TTC549 (cell line): ENCODE measurements at regions not wholly inside any gene's neighbourhood (a gene's known extent, or its start where the extent isn't known, plus 50 kb on each side); places are given as distances from the start of the nearest gene placed in this dataset.
"Not testable (repeated sequence)": the region's sequence is repeated elsewhere in the genome, so short reads cannot be mapped to it uniquely, and the experiment has no call there.

Experiments used
- FAIRE-seq: peaks from 2 replicates; lab custom pipeline; 2012; peaks lifted over from hg19 to GRCh38; lab: Jason Lieb, UNC

GRCh38 chr5:57884346-57885102, 401.9 kb upstream of the ACTBL2 start:
- no peak for FAIRE-seq

GRCh38 chr5:57880216-57880615, 397.6 kb upstream of the ACTBL2 start:
- FAIRE-seq = no peak

GRCh38 chr5:57878301-57878722, 395.7 kb upstream of the ACTBL2 start:
- no peak for FAIRE-seq

GRCh38 chr5:57871496-57871895, 388.9 kb upstream of the ACTBL2 start:
- no peak for FAIRE-seq

GRCh38 chr5:57870267-57870666, 387.7 kb upstream of the ACTBL2 start:
- not testable (repeated sequence) for FAIRE-seq

GRCh38 chr5:57863661-57864060, 381.1 kb upstream of the ACTBL2 start:
- no peak for FAIRE-seq

GRCh38 chr5:57862942-57863341, 380.3 kb upstream of the ACTBL2 start:
- no peak for FAIRE-seq

- no peak for FAIRE-seq
Observed at GRCh38 chr5:57862471-57862911, 379.9 kb upstream of the ACTBL2 start.

GRCh38 chr5:57859626-57860025, 377.0 kb upstream of the ACTBL2 start:
- FAIRE-seq = no peak

- FAIRE-seq = no peak
Observed at GRCh38 chr5:57858905-57859304, 376.3 kb upstream of the ACTBL2 start.

- no peak for FAIRE-seq
Observed at GRCh38 chr5:57857696-57858095, 375.1 kb upstream of the ACTBL2 start.

- FAIRE-seq = no peak
Observed at GRCh38 chr5:57855831-57856230, 373.2 kb upstream of the ACTBL2 start.

- FAIRE-seq = no peak
Observed at GRCh38 chr5:57853929-57854697, 371.5 kb upstream of the ACTBL2 start.

- no peak for FAIRE-seq
Observed at GRCh38 chr5:57850109-57850508, 367.5 kb upstream of the ACTBL2 start.

- no peak for FAIRE-seq
Observed at GRCh38 chr5:57845025-57845424, 362.4 kb upstream of the ACTBL2 start.

GRCh38 chr5:57844410-57844809, 361.8 kb upstream of the ACTBL2 start:
- FAIRE-seq = no peak

- FAIRE-seq = no peak
Observed at GRCh38 chr5:57843059-57843367, 360.4 kb upstream of the ACTBL2 start.

GRCh38 chr5:57842364-57843058, 359.9 kb upstream of the ACTBL2 start:
- FAIRE-seq = no peak

- FAIRE-seq = no peak
Observed at GRCh38 chr5:57841676-57842363, 359.2 kb upstream of the ACTBL2 start.

GRCh38 chr5:57839437-57840079, 356.9 kb upstream of the ACTBL2 start:
- FAIRE-seq = no peak

GRCh38 chr5:57839025-57839424, 356.4 kb upstream of the ACTBL2 start:
- no peak for FAIRE-seq

- no peak for FAIRE-seq
Observed at GRCh38 chr5:57836921-57837320, 354.3 kb upstream of the ACTBL2 start.
